ENCODE measurements at regions not wholly inside any gene's neighbourhood (a gene's known extent, or its start where the extent isn't known, plus 50 kb on each side); places are given as distances from the start of the nearest gene placed in this dataset.
A peak's percentile ranks its signal among the peaks of the same experiment; 100 is the strongest.

DNA sequence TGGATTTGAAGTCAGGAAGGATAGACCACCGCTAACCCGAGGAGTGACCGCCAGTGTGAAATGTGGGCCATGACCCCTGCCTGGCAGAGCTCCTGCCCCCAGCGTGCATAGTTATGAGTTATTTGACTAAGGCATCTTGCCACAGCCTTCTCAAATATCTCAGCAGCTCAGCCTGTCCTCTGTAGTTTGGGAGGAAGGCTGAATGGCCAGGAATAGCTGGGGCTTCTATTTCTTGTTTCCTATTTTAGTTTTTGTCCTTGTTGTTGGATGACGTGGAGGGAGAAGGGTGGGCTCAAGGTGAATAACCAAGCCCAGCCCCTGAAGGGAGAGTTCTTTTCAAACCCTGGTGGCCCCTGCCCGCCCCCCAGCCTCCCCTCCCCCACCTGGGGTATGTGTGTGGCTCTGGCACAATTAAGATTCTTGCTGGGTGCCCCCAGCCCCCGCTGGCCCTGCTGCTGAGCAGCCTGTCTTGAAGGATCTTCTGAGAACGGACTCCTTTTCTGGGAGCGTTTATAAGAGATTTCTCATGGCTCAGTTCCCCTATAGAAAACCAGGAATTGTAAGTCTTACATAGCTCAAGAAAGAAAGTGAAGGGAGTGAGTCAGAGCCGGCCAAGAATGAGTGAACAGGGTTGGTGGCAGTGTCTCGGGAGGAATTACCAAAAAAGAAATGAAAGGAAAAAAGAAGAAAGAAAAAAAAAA lies 157.4 kb downstream of the GLI2 start:
- no peaks in the 10 kb centered on the region for H3K9me3 ChIP-seq (replicated peaks)
- H3K27me3 ChIP-seq (ENCODE audit: low read depth) = no peaks in the 10 kb centered on the region
- no peak overlapping the region for H3K4me3 ChIP-seq
- DNase-seq = no peak
- peak overlapping the region; percentile 32 for H3K27ac ChIP-seq (replicated peaks)
- peaks cover 18% of the 10 kb centered on the region for H3K4me1 ChIP-seq
- intact Hi-C loops (cut with micrococcal nuclease) = no loop called here
- H3K36me3 ChIP-seq = no peaks in the 10 kb centered on the region
- TF ChIP-seq, protein P1, sequence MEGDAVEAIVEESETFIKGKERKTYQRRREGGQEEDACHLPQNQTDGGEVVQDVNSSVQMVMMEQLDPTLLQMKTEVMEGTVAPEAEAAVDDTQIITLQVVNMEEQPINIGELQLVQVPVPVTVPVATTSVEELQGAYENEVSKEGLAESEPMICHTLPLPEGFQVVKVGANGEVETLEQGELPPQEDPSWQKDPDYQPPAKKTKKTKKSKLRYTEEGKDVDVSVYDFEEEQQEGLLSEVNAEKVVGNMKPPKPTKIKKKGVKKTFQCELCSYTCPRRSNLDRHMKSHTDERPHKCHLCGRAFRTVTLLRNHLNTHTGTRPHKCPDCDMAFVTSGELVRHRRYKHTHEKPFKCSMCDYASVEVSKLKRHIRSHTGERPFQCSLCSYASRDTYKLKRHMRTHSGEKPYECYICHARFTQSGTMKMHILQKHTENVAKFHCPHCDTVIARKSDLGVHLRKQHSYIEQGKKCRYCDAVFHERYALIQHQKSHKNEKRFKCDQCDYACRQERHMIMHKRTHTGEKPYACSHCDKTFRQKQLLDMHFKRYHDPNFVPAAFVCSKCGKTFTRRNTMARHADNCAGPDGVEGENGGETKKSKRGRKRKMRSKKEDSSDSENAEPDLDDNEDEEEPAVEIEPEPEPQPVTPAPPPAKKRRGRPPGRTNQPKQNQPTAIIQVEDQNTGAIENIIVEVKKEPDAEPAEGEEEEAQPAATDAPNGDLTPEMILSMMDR (IDR thresholded peaks at IDR 0.05; ENCODE audit: borderline replicate concordance) = no peak

DNA sequence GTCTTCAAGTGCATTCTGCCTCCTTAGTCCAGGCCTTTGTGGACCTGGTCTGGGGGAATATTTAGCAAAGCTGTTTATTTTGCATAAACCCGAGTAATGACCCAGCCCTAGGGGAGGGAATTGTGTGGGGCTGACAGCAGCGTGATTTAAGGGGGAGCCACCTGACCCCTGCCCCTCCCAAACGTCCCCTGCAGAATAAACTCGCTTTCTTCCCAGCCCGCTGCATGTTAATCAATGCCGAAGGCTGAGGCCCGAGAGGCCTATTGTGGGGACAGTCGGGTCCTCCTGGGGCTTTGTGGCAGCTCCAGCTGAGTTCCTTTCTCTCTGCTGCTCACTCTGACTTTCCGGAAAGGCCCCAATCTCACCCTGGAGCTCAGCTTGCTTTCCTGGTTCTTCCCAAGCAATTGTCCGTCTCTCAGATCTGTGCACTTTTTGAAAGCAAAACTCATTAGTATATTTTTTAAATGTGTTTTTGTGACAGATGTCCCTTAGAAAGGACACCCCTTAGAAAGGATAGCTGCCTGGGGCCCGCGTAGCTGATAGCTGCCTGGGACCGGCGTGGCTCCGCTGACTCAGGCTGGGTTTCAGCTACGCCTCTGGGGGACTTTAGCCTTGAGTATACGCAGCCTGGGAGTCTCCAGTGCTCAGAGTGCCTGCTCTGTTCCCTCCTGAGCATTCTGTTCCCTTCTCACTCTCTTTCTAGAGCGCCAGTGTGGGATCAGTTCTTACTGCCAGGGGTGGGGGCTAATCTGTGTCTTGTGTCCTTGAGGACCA lies 158.3 kb downstream of the GLI2 start:
- intact Hi-C loops (cut with micrococcal nuclease) = no loop called here
- no peaks in the 10 kb centered on the region for H3K36me3 ChIP-seq
- no peak for DNase-seq
- peak overlapping the region; percentile 32 for H3K27ac ChIP-seq (replicated peaks)
- H3K9me3 ChIP-seq (replicated peaks) = no peaks in the 10 kb centered on the region
- TF ChIP-seq, protein P1 (IDR thresholded peaks at IDR 0.05; ENCODE audit: borderline replicate concordance) = no peak
- peaks cover 18% of the 10 kb centered on the region for H3K4me1 ChIP-seq
- H3K27me3 ChIP-seq (ENCODE audit: low read depth) = no peaks in the 10 kb centered on the region
- no peak overlapping the region for H3K4me3 ChIP-seq

DNA sequence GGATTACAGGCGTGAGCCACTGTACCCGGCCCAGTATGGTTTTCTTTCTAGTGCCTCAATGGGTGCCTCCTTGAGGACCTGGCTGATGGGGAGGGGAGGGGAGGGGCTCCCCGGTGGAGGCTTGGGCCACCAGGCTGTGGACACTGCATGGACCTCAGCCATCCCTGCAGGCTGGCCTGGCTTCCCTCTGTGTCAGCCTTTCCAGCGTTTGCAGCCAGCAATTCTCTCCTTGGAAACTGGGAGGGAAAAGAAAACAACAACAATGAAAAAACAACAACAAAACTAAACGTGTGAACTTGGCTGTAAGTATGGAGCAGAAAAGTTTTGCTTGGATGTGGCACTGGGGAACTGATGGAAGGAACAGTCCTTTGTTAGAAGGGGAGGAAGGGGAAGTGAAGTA lies 159.3 kb downstream of the GLI2 start:
- no peaks in the 10 kb centered on the region for H3K9me3 ChIP-seq (replicated peaks)
- TF ChIP-seq, protein P1 (IDR thresholded peaks at IDR 0.05; ENCODE audit: borderline replicate concordance) = no peak
- no peak for DNase-seq
- H3K4me1 ChIP-seq = peaks cover 18% of the 10 kb centered on the region
- no peak overlapping the region for H3K27ac ChIP-seq (replicated peaks)
- H3K36me3 ChIP-seq = no peaks in the 10 kb centered on the region
- no peak overlapping the region for H3K4me3 ChIP-seq
- intact Hi-C loops (cut with micrococcal nuclease) = no loop called here
- H3K27me3 ChIP-seq (ENCODE audit: low read depth) = no peaks in the 10 kb centered on the region

DNA sequence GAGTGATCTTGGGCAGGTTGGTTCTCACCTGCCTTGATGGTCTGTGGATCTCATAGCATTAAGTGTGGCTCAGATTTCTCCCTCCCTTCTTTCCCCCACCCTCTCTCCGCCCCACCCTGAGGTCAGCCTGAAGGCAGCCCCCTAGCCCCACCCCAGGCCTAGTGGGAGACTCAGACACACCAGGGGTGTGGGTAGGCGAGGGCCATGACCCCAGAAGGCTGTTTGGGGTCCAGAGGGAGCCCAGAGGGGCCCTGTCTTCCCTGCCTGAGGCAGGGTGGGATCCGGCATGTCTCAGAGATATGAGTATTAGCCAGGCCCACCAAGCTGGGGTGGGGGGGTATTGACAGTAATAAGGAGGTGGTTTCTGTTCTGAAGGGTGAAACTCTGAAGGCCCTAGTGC lies 160.5 kb downstream of the GLI2 start:
- peaks cover 2% of the 10 kb centered on the region for H3K27me3 ChIP-seq (ENCODE audit: low read depth)
- peaks cover 18% of the 10 kb centered on the region for H3K4me1 ChIP-seq
- intact Hi-C loops (cut with micrococcal nuclease) = no loop called here
- H3K4me3 ChIP-seq = no peak overlapping the region
- no peaks in the 10 kb centered on the region for H3K36me3 ChIP-seq
- H3K27ac ChIP-seq (replicated peaks) = no peak overlapping the region
- no peak for DNase-seq
- TF ChIP-seq, protein P1 (IDR thresholded peaks at IDR 0.05; ENCODE audit: borderline replicate concordance) = no peak
- H3K9me3 ChIP-seq (replicated peaks) = no peaks in the 10 kb centered on the region

DNA sequence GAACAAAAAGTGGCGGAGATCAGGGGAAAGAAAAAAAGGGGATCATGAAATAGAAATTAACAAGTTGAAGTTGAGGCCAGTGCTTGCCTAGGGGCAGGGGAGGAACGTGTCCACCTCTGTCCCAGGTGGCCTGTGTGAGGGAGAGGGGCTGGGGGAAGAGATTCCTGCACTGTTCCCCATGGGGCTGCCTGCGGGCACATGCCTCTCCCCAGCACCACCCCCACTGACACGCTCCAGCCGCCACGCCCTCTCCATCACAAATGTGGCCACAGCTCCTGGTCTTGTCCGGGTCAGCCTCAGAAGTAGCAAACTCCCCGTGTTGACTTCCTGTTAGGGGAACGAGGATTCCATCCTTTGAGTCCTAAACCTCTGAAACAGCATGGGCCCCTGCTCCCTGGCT lies 161.2 kb downstream of the GLI2 start:
- TF ChIP-seq, protein P1 (IDR thresholded peaks at IDR 0.05; ENCODE audit: borderline replicate concordance) = no peak
- H3K4me1 ChIP-seq = peaks cover 18% of the 10 kb centered on the region
- intact Hi-C loops (cut with micrococcal nuclease) = no loop called here

More for the DNA sequence above, 161.2 kb downstream of the GLI2 start:
- H3K27me3 ChIP-seq (ENCODE audit: low read depth) = peaks cover 6% of the 10 kb centered on the region
- no peaks in the 10 kb centered on the region for H3K9me3 ChIP-seq (replicated peaks)
- H3K36me3 ChIP-seq = no peaks in the 10 kb centered on the region
- DNase-seq = no peak
- H3K4me3 ChIP-seq = no peak overlapping the region
- H3K27ac ChIP-seq (replicated peaks) = no peak overlapping the region

All from left ventricle myocardium inferior (tissue), 1 donor.